ENCODE measurements at regions not wholly inside any gene's neighbourhood (a gene's known extent, or its start where the extent isn't known, plus 50 kb on each side); places are given as distances from the start of the nearest gene placed in this dataset.
"Not testable (repeated sequence)": the region's sequence is repeated elsewhere in the genome, so short reads cannot be mapped to it uniquely, and the experiment has no call there.

DNA sequence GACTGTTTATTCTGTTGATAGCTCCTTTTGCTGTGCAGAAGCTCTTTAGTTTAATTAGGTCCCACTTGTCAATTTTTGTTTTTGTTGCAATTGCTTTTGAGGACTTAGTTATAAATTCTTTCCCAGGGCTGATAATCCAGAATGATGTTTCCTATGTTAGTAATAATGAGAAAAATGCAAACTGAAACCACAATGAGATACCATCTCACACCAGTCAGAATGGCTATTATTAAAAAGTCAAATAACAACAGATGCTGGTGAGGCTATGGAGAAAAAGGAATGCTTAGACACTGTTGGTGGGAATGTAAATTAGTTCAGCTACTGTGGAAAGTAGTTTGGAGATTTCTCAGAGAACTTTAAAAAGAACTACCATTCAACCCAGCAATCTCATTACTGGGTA is 793.0 kb downstream of the EPHA4 start:
- TF ChIP-seq, protein P1, sequence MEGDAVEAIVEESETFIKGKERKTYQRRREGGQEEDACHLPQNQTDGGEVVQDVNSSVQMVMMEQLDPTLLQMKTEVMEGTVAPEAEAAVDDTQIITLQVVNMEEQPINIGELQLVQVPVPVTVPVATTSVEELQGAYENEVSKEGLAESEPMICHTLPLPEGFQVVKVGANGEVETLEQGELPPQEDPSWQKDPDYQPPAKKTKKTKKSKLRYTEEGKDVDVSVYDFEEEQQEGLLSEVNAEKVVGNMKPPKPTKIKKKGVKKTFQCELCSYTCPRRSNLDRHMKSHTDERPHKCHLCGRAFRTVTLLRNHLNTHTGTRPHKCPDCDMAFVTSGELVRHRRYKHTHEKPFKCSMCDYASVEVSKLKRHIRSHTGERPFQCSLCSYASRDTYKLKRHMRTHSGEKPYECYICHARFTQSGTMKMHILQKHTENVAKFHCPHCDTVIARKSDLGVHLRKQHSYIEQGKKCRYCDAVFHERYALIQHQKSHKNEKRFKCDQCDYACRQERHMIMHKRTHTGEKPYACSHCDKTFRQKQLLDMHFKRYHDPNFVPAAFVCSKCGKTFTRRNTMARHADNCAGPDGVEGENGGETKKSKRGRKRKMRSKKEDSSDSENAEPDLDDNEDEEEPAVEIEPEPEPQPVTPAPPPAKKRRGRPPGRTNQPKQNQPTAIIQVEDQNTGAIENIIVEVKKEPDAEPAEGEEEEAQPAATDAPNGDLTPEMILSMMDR (IDR thresholded peaks at IDR 0.05; ENCODE audit: poor library complexity, severe bottlenecking), result not testable (repeated sequence)
- not testable (repeated sequence) for TF ChIP-seq POLR2AphosphoS5 (IDR thresholded peaks at IDR 0.05); EZH2 (IDR thresholded peaks at IDR 0.05; ENCODE audit: borderline replicate concordance, insufficient read depth, low read length, poor library complexity, severe bottlenecking)
